ENCODE measurements at regions not wholly inside any gene's neighbourhood (a gene's known extent, or its start where the extent isn't known, plus 50 kb on each side); places are given as distances from the start of the nearest gene placed in this dataset.

DNA sequence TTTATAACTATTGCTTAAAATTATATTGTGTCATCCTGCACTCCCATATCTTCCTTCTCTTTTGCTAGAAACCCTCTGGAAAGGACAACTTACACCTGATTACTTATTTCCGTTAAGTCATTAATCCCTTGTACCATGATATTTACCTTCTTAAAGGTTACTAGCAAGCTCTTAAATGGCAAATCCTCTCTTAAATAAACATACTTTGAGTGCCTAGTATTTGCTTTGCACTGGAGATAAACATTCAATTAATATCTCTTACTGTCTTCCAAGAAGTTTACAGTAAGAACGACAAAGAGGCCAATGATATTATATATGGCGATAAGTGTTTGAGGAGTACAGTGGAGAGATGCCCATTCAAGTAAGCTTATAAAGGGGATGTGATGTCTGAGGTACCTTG lies 278.3 kb downstream of the HGF start:
- TF ChIP-seq, protein P1, sequence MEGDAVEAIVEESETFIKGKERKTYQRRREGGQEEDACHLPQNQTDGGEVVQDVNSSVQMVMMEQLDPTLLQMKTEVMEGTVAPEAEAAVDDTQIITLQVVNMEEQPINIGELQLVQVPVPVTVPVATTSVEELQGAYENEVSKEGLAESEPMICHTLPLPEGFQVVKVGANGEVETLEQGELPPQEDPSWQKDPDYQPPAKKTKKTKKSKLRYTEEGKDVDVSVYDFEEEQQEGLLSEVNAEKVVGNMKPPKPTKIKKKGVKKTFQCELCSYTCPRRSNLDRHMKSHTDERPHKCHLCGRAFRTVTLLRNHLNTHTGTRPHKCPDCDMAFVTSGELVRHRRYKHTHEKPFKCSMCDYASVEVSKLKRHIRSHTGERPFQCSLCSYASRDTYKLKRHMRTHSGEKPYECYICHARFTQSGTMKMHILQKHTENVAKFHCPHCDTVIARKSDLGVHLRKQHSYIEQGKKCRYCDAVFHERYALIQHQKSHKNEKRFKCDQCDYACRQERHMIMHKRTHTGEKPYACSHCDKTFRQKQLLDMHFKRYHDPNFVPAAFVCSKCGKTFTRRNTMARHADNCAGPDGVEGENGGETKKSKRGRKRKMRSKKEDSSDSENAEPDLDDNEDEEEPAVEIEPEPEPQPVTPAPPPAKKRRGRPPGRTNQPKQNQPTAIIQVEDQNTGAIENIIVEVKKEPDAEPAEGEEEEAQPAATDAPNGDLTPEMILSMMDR (IDR thresholded peaks at IDR 0.05), result no peak
- TF ChIP-seq POLR2A (IDR thresholded peaks at IDR 0.05), result no peak

All from thyroid gland (tissue), 4 donors.